GM12872 (cell line): ENCODE measurements at regions not wholly inside any gene's neighbourhood (a gene's known extent, or its start where the extent isn't known, plus 50 kb on each side); places are given as distances from the start of the nearest gene placed in this dataset.
A peak's percentile ranks its signal among the peaks of the same experiment; 100 is the strongest.

Experiments used
- CTCF ChIP-seq: IDR thresholded peaks from 3 replicates; pipeline ENCODE4 v1.5.1; 2011; ENCODE audit warnings: low read depth, mild to moderate bottlenecking, low read length, moderate library complexity; ENCODE audit not compliant: insufficient read depth

- no peak; the same call in 2 of the 3 replicates for TF ChIP-seq CTCF
Observed at GRCh38 chr6:130296854-130297253, 69.0 kb upstream of the TMEM200A start.

- peak; percentile 63 for TF ChIP-seq CTCF
Observed at GRCh38 chr6:130293800-130294199, 71.0 kb upstream of the SAMD3 start.

GRCh38 chr6:130288065-130288464, 65.3 kb upstream of the SAMD3 start:
- no peak for TF ChIP-seq CTCF

- TF ChIP-seq CTCF = peak; percentile 73
Observed at GRCh38 chr6:130282234-130282995, 59.7 kb upstream of the SAMD3 start.

GRCh38 chr6:130276507-130276906, 53.8 kb upstream of the SAMD3 start:
- TF ChIP-seq CTCF = no peak

- TF ChIP-seq CTCF = no peak
Observed at GRCh38 chr6:130274007-130274406, 51.3 kb upstream of the SAMD3 start.
